Activated naive CD4-positive, alpha-beta T cell treated with anti-CD3 and anti-CD28 coated beads, Interleukin-2, amount 10 ng/mL, durations not matched to agents 7 days and 5 days (primary cell): ENCODE measurements at regions not wholly inside any gene's neighbourhood (a gene's known extent, or its start where the extent isn't known, plus 50 kb on each side); places are given as distances from the start of the nearest gene placed in this dataset.
A peak's percentile ranks its signal among the peaks of the same experiment; 100 is the strongest.
"Not testable (repeated sequence)": the region's sequence is repeated elsewhere in the genome, so short reads cannot be mapped to it uniquely, and the experiment has no call there.

Experiments
- CTCF ChIA-PET: fragments of 350-600 bp; sonication (Branson Sonifier 250); formaldehyde crosslinking; loops from one replicate; lab custom pipeline; 2021; ENCODE audit warnings: antibody characterized with exemption; lab: Charles Lee
- DNase-seq: peaks from one replicate; pipeline ENCODE4 v3.0.0-alpha.2; 2020
- H3K27ac Mint-ChIP-seq: one replicate; pipeline ENCODE4 v1.8.0; 2021; ENCODE audit warnings: mild to moderate bottlenecking, moderate library complexity, mixed read lengths
- H3K27me3 Mint-ChIP-seq: one replicate; pipeline ENCODE4 v1.8.0; 2021; ENCODE audit warnings: mild to moderate bottlenecking, mixed read lengths
- H3K36me3 Mint-ChIP-seq: one replicate; pipeline ENCODE4 v1.8.0; 2021; ENCODE audit warnings: mixed read lengths
- H3K4me1 Mint-ChIP-seq: one replicate; pipeline ENCODE4 v1.8.0; 2021; ENCODE audit warnings: mixed read lengths
- H3K4me3 Mint-ChIP-seq: one replicate; pipeline ENCODE4 v1.8.0; 2021; ENCODE audit warnings: mild to moderate bottlenecking, moderate library complexity, mixed read lengths
- H3K9me3 Mint-ChIP-seq: one replicate; pipeline ENCODE4 v1.8.0; 2021; ENCODE audit warnings: mixed read lengths

DNA sequence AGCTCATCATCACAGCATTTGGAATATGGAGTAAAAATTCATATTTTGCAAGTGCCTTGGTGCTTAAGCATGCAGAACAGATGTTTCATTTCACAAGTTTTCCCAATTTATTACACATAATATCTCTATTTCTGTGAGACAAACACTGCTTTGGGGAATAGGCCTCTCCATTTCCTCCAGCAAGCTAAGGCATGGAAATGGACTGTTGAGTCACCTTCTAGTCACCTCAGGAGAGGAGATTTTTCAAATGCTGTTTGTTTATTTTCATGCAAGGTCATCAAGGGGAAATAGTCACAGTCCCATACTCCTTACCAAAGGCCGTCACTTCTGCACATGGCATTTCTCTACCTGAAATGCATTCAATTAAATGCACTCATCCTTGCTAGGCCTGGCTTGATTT is 57.4 kb upstream of the NUTM2D start:
- H3K27me3 Mint-ChIP-seq, H3K36me3 Mint-ChIP-seq, CTCF ChIA-PET, H3K27ac Mint-ChIP-seq, DNase-seq, H3K4me1 Mint-ChIP-seq, H3K9me3 Mint-ChIP-seq, H3K4me3 Mint-ChIP-seq: not testable (repeated sequence)

DNA sequence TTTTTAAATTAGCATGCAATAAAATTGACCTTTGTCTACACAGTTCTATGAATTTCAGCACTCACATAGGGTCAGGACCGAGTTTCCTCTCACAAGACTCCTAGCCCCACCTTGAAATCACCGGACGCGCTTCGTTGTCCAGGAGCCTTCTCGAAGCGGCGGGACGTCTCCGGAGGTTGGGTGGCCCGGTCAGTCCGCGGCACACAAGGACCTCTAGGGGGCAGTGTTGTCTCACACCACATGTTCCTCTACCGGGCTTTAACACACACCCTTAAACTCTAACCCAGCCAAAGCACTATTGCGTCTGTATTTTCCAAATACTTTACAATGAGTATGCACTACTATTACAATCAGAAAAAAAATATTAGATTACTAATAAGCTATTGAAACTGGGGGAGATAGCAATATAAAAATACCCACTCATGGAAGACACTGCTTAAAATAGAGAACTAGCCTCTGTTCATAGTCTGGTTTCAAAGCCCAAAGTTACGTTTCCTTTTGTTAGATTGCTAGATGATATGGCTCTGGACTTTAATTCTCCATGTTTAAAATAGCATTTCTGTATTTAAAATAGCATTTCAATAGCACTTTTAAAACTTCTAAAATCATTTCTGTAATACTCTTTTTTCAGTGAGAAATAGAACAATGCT is 56.0 kb upstream of the NUTM2D start:
- H3K27me3 Mint-ChIP-seq, H3K4me1 Mint-ChIP-seq, CTCF ChIA-PET, H3K4me3 Mint-ChIP-seq, H3K27ac Mint-ChIP-seq, H3K9me3 Mint-ChIP-seq, H3K36me3 Mint-ChIP-seq: not testable (repeated sequence)
- DNase-seq, result peak; percentile 35

DNA sequence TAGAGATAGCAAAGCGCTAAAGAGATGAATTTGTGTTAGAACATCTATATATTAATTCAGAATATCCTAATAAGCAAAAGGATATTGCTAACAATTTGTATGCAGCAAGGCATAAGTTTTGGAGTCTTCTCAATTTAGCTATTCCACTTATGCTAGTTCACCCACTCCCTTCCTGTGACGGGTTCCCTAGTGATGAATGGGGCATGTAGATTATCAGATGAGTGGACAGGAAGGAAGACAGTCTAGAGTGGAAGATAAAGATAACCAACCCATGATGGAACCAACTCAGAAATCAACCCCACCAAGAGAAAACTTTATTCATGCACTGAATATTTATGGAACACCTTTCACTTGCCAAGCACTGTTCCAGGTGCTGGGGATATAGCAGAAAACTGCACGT is 55.4 kb upstream of the NUTM2D start:
- H3K4me1 Mint-ChIP-seq, H3K27me3 Mint-ChIP-seq, H3K9me3 Mint-ChIP-seq, H3K27ac Mint-ChIP-seq, H3K4me3 Mint-ChIP-seq, DNase-seq, H3K36me3 Mint-ChIP-seq, CTCF ChIA-PET: not testable (repeated sequence)

DNA sequence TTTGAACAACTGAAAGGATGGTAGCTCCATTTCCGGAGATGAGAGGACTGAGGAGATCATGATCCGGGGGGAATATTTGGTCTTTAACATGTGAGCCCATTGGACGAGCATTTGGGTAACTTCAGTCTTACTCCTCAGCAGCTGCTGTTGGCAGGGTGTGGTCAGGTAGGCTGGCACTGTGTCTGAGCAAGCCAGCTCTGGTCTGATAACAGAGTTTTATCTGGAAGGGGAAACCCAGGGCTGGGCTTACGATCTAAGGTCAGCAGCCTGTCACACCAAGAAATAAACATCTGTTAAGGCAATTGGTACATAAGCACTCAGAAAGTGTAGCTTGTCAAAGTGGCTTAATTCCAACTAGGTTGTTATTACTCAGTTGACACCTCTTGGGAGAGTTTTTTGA is 53.8 kb upstream of the NUTM2D start:
- H3K9me3 Mint-ChIP-seq, H3K4me3 Mint-ChIP-seq, H3K27me3 Mint-ChIP-seq, H3K4me1 Mint-ChIP-seq, CTCF ChIA-PET, H3K27ac Mint-ChIP-seq, H3K36me3 Mint-ChIP-seq, DNase-seq: not testable (repeated sequence)

DNA sequence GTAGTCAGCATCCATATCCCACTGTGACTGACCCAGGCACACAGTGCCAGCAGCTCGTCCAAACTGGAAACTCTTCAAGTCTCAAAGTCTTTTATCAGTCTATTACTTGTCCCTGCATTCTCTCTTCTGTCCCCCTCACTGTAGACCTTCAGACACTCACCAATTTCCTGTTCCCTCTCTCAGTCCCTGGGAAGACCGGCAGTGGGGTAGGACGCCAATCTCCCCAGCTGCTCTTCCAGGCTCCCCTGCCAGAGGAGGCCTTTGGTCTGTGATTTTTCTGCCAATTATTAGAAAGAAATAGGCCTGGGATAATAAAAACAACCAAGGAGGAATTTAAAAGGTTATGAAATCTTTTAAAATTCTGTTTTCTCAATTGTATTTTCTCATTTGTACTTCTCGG is 50.9 kb upstream of the NUTM2D start:
- DNase-seq, H3K27ac Mint-ChIP-seq, H3K4me1 Mint-ChIP-seq, H3K27me3 Mint-ChIP-seq, CTCF ChIA-PET, H3K4me3 Mint-ChIP-seq, H3K9me3 Mint-ChIP-seq, H3K36me3 Mint-ChIP-seq: not testable (repeated sequence)
